GM21447 (cell line): ENCODE measurements at regions not wholly inside any gene's neighbourhood (a gene's known extent, or its start where the extent isn't known, plus 50 kb on each side); places are given as distances from the start of the nearest gene placed in this dataset.
"Not testable (repeated sequence)": the region's sequence is repeated elsewhere in the genome, so short reads cannot be mapped to it uniquely, and the experiment has no call there.

ENCODE experiments used
- ATAC-seq: cut with Tn5 transposase; IDR thresholded peaks from one replicate; pipeline ENCODE4 v1.9.1; 2021; ENCODE audit not compliant: unreplicated experiment

DNA sequence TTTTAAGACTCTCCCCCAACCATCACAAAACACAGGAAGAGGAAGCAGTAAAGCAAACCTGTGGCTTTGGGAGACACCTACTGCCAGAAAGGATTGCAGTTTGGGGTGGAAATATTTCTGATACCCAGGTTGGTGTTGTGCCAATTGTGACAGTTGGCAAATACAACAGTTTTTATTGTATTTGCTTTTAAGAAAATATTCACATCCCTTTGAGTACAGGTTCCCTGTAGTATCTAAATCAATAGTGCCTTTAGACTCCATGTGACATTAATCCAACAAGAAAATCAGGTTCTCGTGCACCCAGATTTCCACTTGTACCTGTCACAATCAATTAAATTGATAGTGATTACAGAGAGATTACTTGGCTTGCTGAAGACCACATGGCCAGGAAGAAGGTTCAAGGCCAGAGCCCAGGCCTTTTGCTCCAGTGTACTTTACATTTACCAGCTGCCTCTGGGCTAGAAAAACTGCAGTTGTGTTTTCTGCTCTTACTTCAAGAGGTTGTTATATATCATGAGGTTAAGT lies 361.2 kb downstream of the ATP23 start:
- ATAC-seq = no peak

- ATAC-seq = no peak
Measured at GRCh38 chr12:58306266-58307000, 365.1 kb downstream of the ATP23 start.

- no peak for ATAC-seq
Measured at GRCh38 chr12:58309806-58310205, 368.4 kb downstream of the ATP23 start.

DNA sequence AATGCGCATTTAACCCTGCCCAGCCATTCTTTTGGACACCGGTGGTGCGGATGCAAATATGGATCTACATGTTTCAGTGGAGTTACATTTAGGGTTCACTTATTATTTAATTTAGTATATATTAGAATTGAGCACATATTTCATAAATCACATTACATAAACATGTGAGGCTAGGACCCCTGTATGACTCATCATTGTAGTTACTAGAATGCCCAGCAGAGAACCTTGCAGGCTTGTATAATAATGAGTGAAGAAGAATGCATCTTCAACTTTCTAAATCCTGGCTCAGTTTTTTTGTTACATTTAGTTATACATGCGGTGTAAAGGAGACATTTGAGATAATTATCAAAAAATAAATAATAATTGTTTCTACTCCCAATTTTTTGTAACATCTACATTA lies 369.0 kb downstream of the ATP23 start:
- ATAC-seq = no peak

DNA sequence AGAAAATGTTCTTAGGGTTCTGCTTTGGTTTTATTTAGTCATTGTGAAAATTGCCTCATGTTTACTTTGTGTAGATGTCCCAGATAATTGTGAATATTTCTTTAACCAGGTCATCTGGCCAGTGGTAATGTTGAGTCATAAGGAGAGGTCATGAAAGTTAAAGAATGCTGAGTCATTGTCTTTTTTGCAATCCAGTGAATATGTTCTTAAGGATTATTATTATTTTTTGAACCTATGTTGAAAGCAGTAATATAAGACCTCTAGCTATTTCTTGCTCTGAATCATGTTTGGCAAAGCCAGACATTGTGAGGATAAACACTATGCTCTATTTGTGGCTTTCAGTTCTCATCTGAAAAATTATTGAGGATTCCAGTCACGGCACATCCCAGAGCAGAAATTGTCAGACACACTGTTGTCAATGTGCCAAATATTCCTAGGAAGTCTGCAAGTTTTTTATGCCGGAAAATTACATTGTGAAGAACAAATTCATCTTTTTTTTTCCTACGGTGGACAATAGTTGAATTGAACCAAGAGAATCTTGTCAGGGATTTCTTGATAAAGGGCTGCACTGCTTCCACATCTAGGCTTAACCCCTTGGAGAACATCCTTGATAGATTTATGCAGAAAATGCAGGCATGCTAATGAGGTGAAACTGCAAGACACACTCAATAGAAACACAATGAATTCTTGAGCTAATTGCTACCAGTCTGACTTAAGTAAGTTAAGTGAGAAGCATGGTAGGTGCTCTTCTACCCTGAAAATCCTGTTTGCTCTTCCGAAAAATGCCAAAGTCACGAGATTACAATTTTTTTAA lies 369.6 kb downstream of the ATP23 start:
- peak; percentile 59 for ATAC-seq

GRCh38 chr12:58313091-58313855 lies 371.9 kb downstream of the ATP23 start:
- ATAC-seq = no peak

GRCh38 chr12:58314610-58315009 lies 373.2 kb downstream of the ATP23 start:
- no peak for ATAC-seq

DNA sequence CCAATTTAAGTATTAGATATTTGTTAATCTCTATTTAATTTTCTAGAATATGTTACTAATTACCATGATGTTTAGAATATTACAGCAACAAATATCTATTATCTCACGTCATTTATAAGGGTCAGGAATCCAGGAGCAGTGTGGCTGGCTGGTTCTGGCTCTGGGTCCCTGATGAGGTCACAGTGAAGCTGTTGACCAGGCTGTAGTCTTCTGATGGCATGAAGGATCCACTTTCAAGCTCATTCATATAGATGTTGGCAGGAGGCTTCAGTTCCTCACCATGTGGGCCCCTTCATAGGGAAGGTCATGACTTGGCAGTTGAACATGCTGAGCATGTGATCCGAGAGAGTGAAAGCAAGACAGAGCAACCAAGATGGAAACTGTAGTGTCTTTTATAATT lies 375.6 kb downstream of the ATP23 start:
- ATAC-seq = no peak

- ATAC-seq = no peak
Measured at GRCh38 chr12:58321414-58321813, 380.0 kb downstream of the ATP23 start.

GRCh38 chr12:58323676-58324075 lies 382.3 kb downstream of the ATP23 start:
- no peak for ATAC-seq

- no peak for ATAC-seq
Measured at GRCh38 chr12:58325561-58325960, 384.2 kb downstream of the ATP23 start.

DNA sequence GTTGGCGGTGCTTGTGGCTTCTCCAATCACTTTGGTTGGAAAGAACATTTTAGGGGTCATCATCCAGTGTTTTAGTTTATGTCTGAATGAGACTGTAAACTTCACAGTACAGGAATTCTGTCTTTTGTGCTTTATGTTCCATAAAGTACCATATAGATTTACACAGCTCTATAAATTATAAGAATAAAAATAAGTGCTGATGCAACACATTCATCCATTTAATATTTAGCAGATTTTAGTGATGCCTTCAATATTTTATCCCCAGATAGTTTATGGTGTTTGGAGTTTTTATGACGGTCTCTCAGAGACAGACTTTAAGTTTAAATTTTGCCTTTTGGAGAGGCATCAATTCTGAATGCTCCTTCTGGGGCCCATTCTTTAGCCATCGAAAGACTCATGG lies 385.2 kb downstream of the ATP23 start:
- no peak for ATAC-seq

GRCh38 chr12:58336581-58337242 lies 395.3 kb downstream of the ATP23 start:
- ATAC-seq = not testable (repeated sequence)

GRCh38 chr12:58337539-58337938 lies 396.2 kb downstream of the ATP23 start:
- not testable (repeated sequence) for ATAC-seq

DNA sequence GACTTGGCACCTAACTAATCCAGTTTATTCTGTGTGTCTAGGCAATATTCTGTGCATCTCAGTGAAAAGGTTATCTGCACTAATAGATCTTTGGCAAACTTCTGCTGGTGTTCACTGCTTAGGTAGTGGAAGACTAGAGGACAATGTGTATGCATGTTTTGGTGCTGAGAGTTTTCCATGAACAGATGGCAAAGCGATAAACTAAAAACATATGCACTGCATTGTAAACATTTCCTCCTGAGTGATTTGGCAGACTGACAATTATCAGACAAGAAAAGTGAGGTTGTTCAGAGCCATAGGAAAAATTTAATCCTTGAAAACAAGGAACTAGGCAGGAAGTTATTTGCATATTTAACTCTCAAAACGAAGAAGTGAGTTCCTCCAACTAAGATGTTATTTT lies 400.4 kb downstream of the ATP23 start:
- no peak for ATAC-seq

GRCh38 chr12:58342736-58343135 lies 401.4 kb downstream of the ATP23 start:
- ATAC-seq = no peak

GRCh38 chr12:58346032-58346632 lies 404.8 kb downstream of the ATP23 start:
- peak; percentile 58 for ATAC-seq

DNA sequence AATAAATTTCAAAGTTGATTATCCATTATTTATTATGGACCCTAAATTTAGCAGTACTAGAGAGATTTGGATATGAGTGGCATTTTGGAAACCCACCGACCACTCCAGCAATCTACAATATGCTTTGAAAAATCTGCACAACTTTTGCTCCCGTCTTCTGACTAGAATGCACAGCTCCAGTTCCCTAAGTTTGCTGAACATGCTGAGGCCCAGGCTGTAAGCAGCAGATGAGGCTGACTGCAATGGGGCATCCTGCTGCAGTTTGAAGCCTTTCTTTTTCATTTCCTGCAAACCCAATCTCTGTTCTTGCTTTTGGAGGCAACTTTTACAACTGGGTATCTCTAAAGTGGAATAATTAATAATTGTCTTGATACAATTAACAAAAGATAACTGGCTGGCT lies 405.8 kb downstream of the ATP23 start:
- ATAC-seq = no peak

- no peak for ATAC-seq
Measured at GRCh38 chr12:58347691-58348090, 406.3 kb downstream of the ATP23 start.

GRCh38 chr12:58349161-58349560 lies 407.8 kb downstream of the ATP23 start:
- ATAC-seq = no peak
